ENCODE measurements at regions not wholly inside any gene's neighbourhood (a gene's known extent, or its start where the extent isn't known, plus 50 kb on each side); places are given as distances from the start of the nearest gene placed in this dataset.
"Not testable (repeated sequence)": the region's sequence is repeated elsewhere in the genome, so short reads cannot be mapped to it uniquely, and the experiment has no call there.

DNA sequence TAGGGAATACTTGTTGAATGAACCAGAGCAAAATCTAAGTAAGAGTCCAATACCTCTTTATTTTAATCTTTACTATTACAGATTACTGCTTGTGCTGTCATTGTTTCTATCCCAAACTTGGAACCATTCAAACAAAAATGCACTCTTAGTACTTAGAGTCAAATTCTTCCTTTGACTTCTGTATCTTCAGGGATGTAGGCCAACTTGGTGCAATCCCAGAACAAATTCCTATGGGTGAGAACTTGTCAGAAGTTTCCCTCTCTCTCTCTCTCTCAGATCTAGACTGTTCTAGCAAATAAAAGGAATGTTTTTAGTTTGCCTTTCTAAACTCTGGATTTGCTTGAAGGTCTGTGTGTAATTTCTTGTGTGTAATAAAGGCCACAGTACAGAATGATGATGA is 329.0 kb upstream of the TMTC4 start:
- Histone ChIP-seq H3K27me3 (ENCODE audit: control insufficient read depth, insufficient read depth, low read length) (no peaks in the 10 kb centered on the region), H3K4me3 (ENCODE audit: insufficient read depth, low read depth, low read length) (no peak overlapping the region), H3K36me3 (replicated peaks; ENCODE audit: control insufficient read depth, insufficient read depth, low read length) (no peaks in the 10 kb centered on the region)
- DNase-seq: no peak

- DNase-seq: no peak
- H3K36me3 ChIP-seq (replicated peaks; ENCODE audit: control insufficient read depth, insufficient read depth, low read length): no peaks in the 10 kb centered on the region
- H3K27me3 ChIP-seq (ENCODE audit: control insufficient read depth, insufficient read depth, low read length): no peaks in the 10 kb centered on the region
- no peak overlapping the region for H3K4me3 ChIP-seq (ENCODE audit: insufficient read depth, low read depth, low read length)
Observed at GRCh38 chr13:100989392-100989791, 314.8 kb upstream of the TMTC4 start.

DNA sequence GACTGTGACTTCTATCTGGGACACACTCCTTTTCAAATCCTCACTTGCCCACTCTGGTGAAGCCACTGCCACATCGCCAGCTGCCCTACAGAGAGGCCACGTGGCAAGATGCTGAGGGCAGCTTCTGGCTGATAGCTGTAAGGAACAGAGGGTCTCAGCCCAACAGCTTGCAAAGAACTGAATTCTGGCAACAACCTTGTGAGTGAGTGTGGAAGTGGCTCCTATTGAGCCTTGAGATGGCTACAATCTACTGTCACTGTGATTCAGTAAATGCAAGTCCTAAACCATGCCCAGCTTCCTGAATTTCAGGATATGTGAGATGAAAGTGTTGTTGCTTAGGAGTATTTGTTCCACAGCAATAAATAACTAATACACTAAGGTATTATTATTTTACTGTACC is 314.3 kb upstream of the TMTC4 start:
- Histone ChIP-seq H3K27me3 (ENCODE audit: control insufficient read depth, insufficient read depth, low read length) (no peaks in the 10 kb centered on the region), H3K4me3 (ENCODE audit: insufficient read depth, low read depth, low read length) (no peak overlapping the region)
- no peak for DNase-seq

DNA sequence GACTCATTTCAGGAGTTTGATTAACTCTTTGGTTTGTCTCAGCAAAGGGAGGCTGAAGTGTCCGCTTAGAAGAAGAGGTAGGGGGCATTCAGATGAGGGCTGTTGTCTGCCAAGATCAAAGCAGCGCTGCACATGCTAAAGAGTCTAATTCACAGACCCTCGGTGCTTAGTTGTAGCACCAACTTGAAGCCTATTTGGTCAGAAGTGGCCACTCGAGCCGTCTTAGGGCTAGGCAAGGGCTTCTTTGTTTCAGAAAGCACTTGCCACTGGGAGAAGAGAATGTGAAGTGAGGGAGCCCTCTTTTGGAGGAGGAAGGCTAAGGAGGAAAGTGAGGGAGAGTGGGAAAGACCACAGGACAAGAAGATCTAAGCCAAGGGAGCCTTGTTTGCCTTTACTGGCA is 313.4 kb upstream of the TMTC4 start:
- no peak for DNase-seq

More for the DNA sequence above, 314.3 kb upstream of the TMTC4 start:
- no peaks in the 10 kb centered on the region for H3K36me3 ChIP-seq (replicated peaks; ENCODE audit: control insufficient read depth, insufficient read depth, low read length)

DNA sequence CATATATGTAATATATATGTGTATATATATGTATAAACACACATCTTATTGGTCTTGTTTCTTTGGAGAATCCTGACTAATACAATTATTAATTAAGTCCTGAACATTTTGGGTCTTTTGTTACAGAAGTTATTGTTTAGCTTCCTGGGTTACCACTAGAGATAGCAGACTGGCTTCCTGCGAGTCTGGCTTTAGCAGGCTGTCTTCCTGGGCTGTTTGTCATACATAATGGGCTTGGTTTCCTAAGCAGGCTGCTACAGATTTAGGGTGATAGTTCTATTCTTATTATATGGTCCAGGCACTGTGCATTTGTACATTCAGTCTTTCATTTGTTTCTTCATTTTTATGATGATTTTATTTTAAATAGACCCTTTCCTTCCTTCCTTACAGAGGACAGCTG is 312.0 kb upstream of the TMTC4 start:
- H3K4me3 ChIP-seq (ENCODE audit: insufficient read depth, low read depth, low read length): no peak overlapping the region
- H3K27me3 ChIP-seq (ENCODE audit: control insufficient read depth, insufficient read depth, low read length): no peaks in the 10 kb centered on the region
- no peaks in the 10 kb centered on the region for H3K36me3 ChIP-seq (replicated peaks; ENCODE audit: control insufficient read depth, insufficient read depth, low read length)
- no peak for DNase-seq

More for the DNA sequence above, 313.4 kb upstream of the TMTC4 start:
- H3K36me3 ChIP-seq (replicated peaks; ENCODE audit: control insufficient read depth, insufficient read depth, low read length): no peaks in the 10 kb centered on the region
- no peak overlapping the region for H3K4me3 ChIP-seq (ENCODE audit: insufficient read depth, low read depth, low read length)
- no peaks in the 10 kb centered on the region for H3K27me3 ChIP-seq (ENCODE audit: control insufficient read depth, insufficient read depth, low read length)

DNA sequence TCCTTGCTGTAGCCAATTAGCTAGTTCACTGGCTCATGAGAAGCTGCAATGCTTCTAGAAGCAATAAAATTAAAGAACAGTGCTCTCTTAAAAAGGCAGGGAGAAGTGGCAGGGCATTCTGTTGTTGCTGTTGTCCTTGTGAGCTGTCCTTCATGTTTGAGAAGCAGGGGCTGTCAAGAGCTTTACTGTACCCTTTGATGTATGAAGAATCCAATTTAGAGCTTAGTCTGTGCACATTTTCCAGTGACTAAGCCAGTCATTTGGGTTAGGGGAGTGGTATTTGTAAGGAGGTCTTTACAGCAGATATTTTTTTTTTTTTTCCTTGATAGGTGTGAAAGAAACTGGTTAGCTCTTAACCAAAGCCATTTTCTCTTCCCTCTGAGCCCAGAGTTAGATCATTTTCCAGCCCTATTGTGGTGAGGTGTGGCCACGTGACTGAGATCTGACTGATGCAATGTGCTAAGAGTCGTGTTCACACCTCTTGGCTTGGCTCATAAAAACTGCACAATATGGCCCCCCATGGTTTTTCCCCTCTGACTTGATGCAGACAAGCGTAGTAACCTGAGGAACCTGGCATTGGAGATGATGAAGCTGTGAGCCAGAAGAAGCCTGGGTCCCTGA is 309.6 kb upstream of the TMTC4 start:
- no peaks in the 10 kb centered on the region for H3K36me3 ChIP-seq (replicated peaks; ENCODE audit: control insufficient read depth, insufficient read depth, low read length)
- H3K27me3 ChIP-seq (ENCODE audit: control insufficient read depth, insufficient read depth, low read length): no peaks in the 10 kb centered on the region
- DNase-seq: no peak
- H3K4me3 ChIP-seq (ENCODE audit: insufficient read depth, low read depth, low read length): no peak overlapping the region

GRCh38 chr13:100983111-100983510 is 308.5 kb upstream of the TMTC4 start:
- Histone ChIP-seq H3K4me3 (ENCODE audit: insufficient read depth, low read depth, low read length) (no peak overlapping the region), H3K27me3 (ENCODE audit: control insufficient read depth, insufficient read depth, low read length) (no peaks in the 10 kb centered on the region), H3K36me3 (replicated peaks; ENCODE audit: control insufficient read depth, insufficient read depth, low read length) (no peaks in the 10 kb centered on the region)
- DNase-seq: no peak

DNA sequence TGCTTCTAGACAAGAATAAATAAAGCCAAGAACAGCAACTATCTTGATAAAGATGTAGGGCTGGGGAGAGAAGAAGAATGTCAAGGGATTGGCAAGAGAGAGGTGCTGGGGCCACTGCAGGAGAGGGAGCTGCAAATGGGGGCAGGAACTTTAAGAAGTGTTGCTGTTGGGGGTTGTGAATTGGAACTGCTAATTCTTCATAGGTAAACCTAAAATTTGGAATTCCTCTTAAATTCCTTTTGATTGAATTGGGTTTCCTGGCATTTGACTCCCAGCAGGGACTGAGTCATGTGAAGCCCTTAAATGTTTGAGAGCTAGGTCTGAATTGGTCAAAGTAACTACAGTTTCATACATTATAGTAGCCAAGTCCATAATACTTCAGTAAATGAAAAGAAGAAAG is 305.6 kb upstream of the TMTC4 start:
- no peak for DNase-seq
- Histone ChIP-seq H3K27me3 (ENCODE audit: control insufficient read depth, insufficient read depth, low read length) (no peaks in the 10 kb centered on the region), H3K36me3 (replicated peaks; ENCODE audit: control insufficient read depth, insufficient read depth, low read length) (no peaks in the 10 kb centered on the region), H3K4me3 (ENCODE audit: insufficient read depth, low read depth, low read length) (no peak overlapping the region)

DNA sequence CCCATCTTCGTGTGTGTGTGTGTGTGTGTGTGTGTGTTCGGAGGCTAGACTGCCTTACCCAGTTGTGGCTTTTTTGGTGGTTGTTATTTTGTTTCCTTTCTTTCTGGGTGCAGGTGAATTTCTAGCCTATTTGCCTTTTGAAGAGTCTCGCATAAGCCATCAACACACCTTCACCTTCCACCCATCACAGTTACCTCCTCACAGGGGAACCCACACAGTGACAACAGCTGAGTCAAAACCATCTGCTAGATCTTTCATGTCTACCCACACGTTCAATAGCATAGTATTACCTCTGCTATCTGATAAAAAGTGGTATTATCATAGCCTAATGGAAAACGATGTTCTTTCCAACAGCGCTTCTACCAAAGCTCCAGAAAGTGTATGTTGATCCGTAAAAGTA is 303.2 kb upstream of the TMTC4 start:
- no peak for DNase-seq
- Histone ChIP-seq H3K27me3 (ENCODE audit: control insufficient read depth, insufficient read depth, low read length) (no peaks in the 10 kb centered on the region), H3K36me3 (replicated peaks; ENCODE audit: control insufficient read depth, insufficient read depth, low read length) (no peaks in the 10 kb centered on the region), H3K4me3 (ENCODE audit: insufficient read depth, low read depth, low read length) (no peak overlapping the region)

GRCh38 chr13:100976993-100977392 is 302.4 kb upstream of the TMTC4 start:
- DNase-seq: no peak
- Histone ChIP-seq H3K27me3 (ENCODE audit: control insufficient read depth, insufficient read depth, low read length) (no peaks in the 10 kb centered on the region), H3K4me3 (ENCODE audit: insufficient read depth, low read depth, low read length) (no peak overlapping the region), H3K36me3 (replicated peaks; ENCODE audit: control insufficient read depth, insufficient read depth, low read length) (no peaks in the 10 kb centered on the region)

GRCh38 chr13:100975666-100976065 is 301.1 kb upstream of the TMTC4 start:
- not testable (repeated sequence) for DNase-seq; H3K27me3 ChIP-seq (ENCODE audit: control insufficient read depth, insufficient read depth, low read length); H3K36me3 ChIP-seq (replicated peaks; ENCODE audit: control insufficient read depth, insufficient read depth, low read length); H3K4me3 ChIP-seq (ENCODE audit: insufficient read depth, low read depth, low read length)

GRCh38 chr13:100962585-100962984 is 288.0 kb upstream of the TMTC4 start:
- no peak overlapping the region for H3K4me3 ChIP-seq (ENCODE audit: insufficient read depth, low read depth, low read length)
- no peaks in the 10 kb centered on the region for H3K27me3 ChIP-seq (ENCODE audit: control insufficient read depth, insufficient read depth, low read length)

DNA sequence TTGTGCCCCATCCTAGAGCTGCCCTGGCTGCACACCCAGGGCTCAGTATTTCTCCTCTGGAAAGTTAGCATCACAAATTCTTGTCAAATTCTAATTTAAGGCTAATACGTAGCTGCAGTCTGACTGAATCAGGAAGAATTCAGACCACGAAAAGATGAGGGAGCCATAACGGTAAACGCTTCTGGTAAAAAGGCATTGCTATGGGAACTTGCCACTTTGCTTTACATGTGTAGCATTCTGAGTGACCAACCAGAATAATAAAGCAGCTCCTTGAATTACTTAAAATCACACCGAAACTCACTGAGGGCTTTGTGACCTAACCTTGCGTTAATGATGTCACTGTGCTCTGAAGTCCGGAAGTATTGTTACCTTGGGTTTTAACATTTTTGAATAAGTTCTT is 286.6 kb upstream of the TMTC4 start:
- DNase-seq: no peak
- H3K27me3 ChIP-seq (ENCODE audit: control insufficient read depth, insufficient read depth, low read length): no peaks in the 10 kb centered on the region
- H3K4me3 ChIP-seq (ENCODE audit: insufficient read depth, low read depth, low read length): no peak overlapping the region
- H3K36me3 ChIP-seq (replicated peaks; ENCODE audit: control insufficient read depth, insufficient read depth, low read length): no peaks in the 10 kb centered on the region

More at GRCh38 chr13:100962585-100962984, 288.0 kb upstream of the TMTC4 start:
- H3K36me3 ChIP-seq (replicated peaks; ENCODE audit: control insufficient read depth, insufficient read depth, low read length): no peaks in the 10 kb centered on the region
- DNase-seq: no peak

GRCh38 chr13:100958831-100959230 is 284.2 kb upstream of the TMTC4 start:
- Histone ChIP-seq H3K36me3 (replicated peaks; ENCODE audit: control insufficient read depth, insufficient read depth, low read length) (no peaks in the 10 kb centered on the region), H3K27me3 (ENCODE audit: control insufficient read depth, insufficient read depth, low read length) (no peaks in the 10 kb centered on the region), H3K4me3 (ENCODE audit: insufficient read depth, low read depth, low read length) (no peak overlapping the region)
- no peak for DNase-seq

- Histone ChIP-seq H3K27me3 (ENCODE audit: control insufficient read depth, insufficient read depth, low read length) (no peaks in the 10 kb centered on the region), H3K4me3 (ENCODE audit: insufficient read depth, low read depth, low read length) (no peak overlapping the region), H3K36me3 (replicated peaks; ENCODE audit: control insufficient read depth, insufficient read depth, low read length) (no peaks in the 10 kb centered on the region)
- DNase-seq: no peak
Observed at GRCh38 chr13:100957741-100958140, 283.1 kb upstream of the TMTC4 start.
